GM18511 (cell line): ENCODE measurements at regions not wholly inside any gene's neighbourhood (a gene's known extent, or its start where the extent isn't known, plus 50 kb on each side); places are given as distances from the start of the nearest gene placed in this dataset.

ENCODE experiments used
- ATAC-seq: cut with Tn5 transposase; IDR thresholded peaks from one replicate; pipeline ENCODE4 v1.9.1; 2021; ENCODE audit warnings: mild to moderate bottlenecking, moderate library complexity; ENCODE audit not compliant: unreplicated experiment

DNA sequence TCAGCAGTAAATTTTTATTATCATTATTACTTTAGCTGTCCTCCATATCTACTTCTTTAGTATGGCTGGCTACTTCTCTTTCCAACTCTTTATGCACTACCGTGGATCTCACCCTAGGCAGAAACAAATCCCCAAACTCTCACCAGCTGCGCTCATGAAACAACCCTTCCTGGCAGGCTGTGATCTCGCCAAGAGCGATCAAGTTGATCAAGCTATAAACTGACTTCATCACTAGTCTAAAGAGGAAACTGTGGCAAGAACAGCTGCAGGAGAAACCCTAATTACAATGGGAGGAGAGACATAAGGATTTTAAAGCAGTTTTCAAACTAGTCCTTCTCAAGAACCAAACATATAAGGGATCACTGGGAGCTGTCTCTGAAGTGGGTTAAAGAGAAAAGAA is 160.5 kb upstream of the PRSS58 start:
- ATAC-seq, result no peak

DNA sequence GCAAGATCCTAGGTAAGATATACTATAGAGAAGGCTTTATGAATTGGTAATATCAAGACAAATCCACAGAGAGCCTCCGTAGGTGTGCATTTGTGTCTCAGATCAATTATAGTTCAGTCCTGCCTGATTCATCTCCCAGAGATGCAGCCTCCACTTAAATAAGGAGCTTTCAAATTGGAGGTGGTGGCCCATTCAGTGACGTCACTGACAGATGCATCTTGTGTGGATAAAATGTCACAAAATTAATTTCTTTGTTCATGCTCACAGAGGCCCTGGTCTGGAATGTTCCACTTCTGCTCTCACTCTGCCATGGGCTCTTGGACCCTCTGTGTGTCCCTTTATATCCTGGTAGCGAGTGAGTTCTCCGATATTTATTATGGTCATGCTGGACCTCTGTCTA is 157.1 kb upstream of the PRSS58 start:
- no peak for ATAC-seq

DNA sequence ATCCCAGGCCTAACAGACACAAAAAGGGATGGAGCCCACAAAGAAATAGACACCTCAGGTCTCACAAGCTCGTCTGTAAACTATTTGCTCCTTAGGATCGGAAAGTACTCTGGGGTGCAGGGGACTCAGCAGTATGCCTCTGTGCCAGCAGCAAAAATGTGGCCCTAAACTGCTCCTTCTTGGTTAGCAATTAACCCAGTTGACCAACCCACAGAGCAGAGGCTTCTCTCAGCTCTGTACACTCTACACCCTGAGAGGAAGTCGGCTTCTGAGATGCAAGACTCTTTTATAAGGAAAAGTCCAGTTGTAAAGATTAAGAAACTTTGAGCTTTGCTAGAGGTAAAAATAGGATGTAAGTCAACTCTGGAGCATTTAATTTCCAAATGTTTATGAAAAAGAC is 156.3 kb upstream of the PRSS58 start:
- peak; percentile 91 for ATAC-seq

DNA sequence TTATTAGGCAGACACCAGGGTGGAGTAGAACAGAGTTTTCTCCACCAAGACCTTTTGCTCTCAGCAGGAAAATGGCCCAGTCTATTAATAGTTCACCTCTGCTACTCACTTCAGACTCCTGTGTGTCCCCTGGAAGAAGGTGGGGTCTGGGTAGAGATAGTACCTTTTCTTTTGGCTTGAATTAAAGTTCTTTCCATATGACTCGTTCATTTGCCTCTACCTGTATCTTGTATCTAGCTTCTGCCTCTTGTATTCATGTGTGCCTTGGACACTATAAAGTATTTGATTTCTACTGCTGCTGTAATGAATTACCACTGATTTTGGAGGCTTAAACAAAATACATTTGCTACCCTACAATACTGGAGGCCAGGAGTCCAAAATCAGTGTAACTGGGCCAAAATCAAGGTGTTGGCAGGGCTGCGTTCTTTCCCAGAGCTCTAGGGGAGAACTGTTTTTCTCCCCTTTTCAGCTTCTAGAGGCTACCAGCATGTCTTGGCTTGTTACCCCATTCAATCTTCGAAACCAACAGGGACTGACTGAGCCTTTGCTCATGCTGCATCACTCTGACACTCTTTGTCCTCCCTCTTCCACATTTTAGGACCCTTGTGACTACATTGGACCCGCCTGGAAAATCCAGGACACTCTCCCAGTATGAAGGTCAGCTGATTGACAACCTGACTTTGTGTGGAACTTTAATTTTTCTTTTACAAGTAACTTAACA is 155.6 kb upstream of the PRSS58 start:
- ATAC-seq, result peak; percentile 9

DNA sequence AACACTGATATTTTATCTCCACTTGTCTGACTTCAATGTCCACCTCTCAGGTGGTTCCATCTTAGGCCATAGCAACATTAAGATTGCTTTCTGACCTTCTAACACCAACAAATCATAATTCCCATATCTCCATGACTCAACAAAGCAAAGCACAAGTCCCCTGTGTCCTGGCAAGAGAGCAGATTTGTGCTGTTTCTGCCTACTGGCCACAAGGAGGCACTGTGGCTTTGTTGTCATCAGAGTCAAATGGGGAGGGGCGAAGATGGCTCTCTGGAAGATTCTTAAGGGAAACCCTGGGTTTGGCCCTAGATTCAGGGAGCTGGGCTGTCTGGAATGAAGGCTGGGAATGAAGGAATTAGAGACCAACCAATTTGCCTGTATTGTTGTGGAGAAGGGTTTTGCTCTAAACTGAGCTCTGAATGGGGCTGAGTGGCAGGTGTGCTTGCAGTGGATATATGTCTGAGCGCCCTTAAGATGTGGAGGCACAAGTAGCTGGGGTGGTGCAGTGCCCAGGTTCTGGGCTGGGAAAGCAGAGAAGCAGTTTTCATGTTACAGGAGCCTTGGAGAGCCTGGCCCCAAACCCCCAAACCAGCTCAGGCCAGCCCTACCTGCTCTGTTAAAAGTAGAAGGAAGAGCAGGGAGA is 154.8 kb upstream of the PRSS58 start:
- ATAC-seq, result peak; percentile 75

DNA sequence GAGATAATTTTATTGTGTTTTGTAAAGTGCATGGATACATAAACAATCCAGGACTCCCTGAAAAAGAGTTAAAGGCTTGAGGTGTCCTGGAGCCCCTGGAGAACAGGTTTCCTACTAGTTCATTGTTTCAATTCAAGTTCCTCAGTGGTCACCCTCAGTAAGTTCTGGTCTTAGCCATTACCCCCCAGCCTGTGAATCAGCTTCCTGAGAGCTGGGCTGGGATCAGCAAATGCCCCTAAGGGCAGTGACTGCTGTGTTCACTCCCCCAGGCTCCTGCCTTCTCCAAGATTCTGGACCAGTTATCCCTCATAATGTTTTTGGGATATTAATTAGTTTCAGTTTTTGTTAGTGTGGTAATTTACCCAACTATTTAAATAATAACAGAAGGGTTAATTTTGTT is 151.6 kb upstream of the PRSS58 start:
- no peak for ATAC-seq

DNA sequence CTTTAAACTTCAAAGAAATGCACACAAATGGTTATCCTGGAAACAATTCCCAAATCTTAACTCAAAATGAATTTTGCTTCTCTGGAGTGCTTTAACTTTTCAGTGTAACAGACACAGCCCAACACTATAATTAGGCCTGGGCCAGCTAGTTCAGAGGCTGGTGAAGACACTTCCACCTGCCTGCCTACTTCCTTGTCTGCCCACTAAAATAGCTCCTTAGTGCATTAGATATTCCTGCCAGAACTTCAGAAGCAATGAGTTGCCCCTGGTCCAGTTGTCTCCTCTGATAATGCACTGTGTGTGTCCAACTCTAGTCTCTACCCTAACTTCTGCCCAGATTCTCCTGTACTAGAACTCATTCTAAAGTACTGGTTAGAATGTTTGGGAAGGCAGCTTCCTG is 150.9 kb upstream of the PRSS58 start:
- ATAC-seq, result no peak

DNA sequence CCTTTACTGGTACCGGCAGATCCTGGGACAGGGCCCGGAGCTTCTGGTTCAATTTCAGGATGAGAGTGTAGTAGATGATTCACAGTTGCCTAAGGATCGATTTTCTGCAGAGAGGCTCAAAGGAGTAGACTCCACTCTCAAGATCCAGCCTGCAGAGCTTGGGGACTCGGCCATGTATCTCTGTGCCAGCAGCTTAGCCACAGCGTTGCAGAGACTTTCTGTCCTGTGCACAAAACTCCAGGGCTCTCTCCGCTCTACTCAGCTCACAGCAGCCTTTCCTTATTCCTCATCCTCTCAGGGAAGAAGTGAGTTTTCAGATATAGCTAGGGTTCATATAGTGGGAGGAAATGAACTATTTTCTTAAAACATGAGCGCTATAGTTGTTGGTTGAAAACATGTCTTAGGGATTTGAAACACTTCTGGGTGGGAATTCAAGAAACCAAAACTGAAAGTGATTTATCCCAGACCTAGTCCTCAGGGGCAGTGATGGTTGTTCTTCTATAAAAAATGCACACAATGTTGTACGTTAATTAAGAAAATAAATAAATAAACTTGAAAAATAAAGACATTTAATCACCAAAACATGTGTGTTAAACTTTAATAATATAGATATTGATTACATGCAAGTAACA is 150.2 kb upstream of the PRSS58 start:
- ATAC-seq, result no peak

DNA sequence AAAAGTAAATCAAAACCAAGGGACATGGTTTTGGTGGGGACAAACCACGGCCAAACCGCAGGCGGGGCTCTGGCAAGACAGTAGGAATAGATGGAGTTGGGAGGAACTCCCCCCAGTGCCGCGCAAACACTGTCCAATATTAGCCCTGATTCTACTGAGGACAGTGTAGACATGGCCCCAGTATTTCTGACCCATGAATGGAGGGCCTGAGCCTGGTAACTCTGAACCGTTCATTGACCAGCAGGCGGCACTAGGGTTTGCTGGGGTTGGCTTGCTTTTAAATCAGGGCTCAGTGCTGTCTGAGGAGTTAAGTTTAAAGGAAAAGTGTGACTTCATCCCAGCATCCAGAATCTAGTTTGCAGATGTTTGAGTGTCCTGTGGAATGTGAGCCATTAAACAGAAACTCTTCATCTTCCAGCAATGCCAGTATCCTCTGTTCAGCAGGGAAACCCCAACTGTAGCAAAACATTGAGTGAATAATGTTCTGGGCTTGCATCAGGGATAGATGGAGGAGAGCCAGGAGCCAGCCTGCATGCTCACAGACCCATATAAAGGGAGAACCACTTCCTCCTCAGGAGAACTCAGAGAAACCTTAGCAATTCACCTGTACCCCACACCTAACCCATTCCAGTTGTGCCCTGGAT is 147.4 kb upstream of the PRSS58 start:
- ATAC-seq, result no peak

DNA sequence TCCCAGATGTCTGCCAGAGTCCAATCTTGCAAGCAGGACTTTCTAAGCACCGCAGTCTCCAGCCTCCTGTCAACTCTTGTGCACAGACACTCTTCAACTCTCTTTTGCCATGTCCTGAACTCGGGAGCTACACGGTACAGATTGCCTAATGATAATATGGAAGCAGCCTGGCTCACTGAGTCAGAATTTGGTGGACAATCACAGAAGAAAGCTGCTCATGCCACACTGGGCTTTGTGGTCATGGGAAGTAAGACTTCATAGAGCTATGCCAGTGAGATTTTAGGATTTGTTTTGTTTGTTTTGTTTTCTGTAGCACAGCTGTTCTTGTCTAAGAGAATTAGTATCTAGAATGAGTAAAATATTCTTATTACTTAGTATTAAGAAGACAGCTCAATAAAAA is 144.1 kb upstream of the PRSS58 start:
- no peak for ATAC-seq

DNA sequence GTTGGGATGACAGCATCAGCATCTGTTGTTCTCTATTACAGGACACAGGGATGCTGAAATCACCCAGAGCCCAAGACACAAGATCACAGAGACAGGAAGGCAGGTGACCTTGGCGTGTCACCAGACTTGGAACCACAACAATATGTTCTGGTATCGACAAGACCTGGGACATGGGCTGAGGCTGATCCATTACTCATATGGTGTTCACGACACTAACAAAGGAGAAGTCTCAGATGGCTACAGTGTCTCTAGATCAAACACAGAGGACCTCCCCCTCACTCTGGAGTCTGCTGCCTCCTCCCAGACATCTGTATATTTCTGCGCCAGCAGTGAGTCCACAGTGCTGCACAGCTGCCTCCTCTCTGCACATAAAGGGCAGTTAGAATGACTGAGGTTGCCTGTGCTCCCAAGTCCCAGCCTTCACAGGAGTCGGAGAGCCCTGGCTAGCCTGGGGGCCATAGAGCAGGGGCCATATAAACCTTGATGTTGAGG is 142.2 kb upstream of the PRSS58 start:
- ATAC-seq, result no peak

DNA sequence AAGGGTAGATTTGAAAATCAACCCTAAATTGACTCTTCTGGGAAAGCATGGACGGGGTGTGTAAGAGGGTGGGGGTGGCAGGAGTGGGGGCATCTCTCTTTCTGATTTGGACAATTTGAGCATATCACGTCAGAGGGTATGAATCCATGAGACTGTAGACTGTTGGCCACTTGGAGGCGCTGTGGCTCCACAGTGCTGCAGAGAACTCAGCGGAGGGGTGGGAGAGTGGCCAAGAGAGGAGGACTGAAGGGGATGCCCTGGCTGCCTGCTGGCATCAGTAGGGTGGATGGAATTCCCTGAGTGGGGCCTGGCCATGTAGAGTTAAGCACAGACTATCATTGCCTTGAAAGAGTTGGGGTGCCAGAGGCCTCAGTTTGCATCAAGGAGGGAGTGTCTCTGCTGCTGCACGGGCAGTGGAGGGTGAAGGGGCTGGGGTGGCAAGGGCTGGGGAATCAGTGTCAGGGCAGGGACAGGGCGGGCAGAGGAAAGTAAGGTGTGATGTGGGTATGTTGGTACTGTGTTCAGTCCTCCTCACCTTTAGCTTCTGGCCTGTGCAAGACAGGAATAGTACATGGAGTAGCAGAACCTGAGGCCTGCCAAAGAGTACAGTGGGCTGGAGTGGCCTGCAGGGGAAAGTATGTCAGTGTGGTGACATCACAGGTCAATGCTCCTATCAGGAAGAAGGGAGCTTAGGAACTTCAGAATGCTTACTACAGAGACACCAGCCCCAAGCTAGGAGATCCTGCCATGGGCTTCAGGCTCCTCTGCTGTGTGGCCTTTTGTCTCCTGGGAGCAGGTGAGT is 133.5 kb upstream of the PRSS58 start:
- ATAC-seq, result no peak

DNA sequence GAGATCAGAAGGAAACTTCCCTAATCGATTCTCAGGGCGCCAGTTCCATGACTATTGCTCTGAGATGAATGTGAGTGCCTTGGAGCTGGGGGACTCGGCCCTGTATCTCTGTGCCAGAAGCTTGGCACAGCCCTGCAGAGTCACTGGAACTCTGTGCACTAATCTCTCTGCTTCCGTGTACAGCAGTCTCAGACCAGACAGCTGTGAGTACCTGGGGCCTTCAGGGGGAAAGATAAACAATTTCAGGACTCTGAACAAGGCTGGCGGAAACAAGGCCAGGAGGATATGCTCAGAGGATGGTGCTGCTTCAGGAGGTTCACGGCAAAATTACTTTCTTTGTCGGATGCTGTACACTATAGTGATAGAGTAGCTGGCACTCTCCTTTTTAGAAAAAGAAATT is 131.7 kb upstream of the PRSS58 start:
- ATAC-seq, result no peak

DNA sequence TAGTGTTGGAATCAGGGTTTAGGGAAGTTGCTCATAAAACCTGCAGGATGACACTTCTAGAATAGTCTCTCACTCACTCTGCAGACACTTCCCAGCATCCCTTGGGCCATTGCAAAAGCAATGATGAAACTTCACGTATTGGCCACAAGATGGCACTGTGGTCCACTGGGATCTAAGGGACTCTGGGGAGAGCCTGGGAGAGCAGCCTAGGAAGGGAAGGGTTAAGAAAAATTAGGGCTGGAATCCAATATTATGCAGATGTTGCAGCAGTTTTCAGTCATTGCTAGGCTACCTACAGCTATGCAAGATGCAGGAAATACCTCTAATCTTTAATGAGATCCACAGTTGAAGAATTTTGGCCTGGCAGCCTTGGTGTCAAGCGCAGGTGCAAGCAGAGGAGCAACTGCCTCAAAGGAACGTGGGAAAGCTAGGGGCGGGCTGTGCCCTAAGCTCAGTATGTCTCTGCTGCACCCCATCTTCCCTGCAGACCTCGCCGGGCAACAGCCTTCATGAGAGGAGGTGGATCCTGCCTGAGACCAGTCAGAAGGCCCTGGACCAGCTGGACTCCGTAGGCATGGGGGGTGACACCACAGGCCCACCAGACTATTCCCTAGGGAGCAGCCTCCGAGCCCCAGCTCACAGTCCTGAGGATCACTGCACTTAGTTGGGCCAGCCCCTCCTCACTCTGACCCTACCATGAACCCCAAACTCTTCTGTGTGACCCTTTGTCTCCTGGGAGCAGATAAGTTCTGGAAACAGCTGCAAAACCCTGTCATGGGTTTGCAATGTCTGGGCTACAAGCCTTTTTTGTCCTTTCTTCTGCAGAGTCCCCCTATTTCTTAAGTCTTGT is 127.9 kb upstream of the PRSS58 start:
- peak; percentile 50 for ATAC-seq

DNA sequence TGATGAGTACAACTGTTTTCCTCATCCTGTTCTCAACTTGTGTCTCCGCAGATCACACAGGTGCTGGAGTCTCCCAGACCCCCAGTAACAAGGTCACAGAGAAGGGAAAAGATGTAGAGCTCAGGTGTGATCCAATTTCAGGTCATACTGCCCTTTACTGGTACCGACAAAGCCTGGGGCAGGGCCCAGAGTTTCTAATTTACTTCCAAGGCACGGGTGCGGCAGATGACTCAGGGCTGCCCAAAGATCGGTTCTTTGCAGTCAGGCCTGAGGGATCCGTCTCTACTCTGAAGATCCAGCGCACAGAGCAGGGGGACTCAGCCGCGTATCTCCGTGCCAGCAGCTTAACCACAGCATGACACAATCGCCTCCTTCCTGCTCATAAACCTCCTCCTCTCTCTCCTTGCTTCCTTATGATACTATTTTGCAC is 126.7 kb upstream of the PRSS58 start:
- peak; percentile 72 for ATAC-seq

DNA sequence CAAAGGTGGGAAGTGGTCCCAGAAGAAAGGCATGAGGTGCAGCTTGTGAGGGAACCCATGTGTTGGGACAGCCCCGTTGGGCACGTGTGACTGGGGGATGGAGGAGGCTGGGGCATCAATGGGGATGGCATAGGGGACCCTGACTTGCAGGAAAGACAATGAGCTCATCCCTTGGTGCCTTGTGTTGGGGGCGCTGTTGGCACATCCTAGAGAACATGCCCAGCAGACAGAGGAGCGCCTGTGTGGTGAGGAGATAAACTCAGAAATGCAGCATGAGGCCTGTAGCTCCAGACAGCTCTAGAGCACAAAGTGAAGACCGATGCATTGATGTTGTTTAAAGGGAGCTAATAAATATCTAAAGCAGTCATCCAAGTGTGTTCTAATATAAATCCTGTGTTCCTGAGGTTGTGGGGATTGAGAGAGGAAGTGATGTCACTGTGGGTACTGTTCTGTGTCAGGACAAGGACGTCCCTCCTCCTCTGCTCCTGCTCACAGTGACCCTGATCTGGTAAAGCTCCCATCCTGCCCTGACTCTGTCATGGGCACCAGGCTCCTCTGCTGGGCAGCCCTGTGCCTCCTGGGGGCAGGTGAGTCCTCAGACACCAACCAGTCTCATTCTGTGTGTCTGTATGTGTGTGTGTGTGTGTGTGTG is 126.1 kb upstream of the PRSS58 start:
- ATAC-seq, result peak; percentile 57

DNA sequence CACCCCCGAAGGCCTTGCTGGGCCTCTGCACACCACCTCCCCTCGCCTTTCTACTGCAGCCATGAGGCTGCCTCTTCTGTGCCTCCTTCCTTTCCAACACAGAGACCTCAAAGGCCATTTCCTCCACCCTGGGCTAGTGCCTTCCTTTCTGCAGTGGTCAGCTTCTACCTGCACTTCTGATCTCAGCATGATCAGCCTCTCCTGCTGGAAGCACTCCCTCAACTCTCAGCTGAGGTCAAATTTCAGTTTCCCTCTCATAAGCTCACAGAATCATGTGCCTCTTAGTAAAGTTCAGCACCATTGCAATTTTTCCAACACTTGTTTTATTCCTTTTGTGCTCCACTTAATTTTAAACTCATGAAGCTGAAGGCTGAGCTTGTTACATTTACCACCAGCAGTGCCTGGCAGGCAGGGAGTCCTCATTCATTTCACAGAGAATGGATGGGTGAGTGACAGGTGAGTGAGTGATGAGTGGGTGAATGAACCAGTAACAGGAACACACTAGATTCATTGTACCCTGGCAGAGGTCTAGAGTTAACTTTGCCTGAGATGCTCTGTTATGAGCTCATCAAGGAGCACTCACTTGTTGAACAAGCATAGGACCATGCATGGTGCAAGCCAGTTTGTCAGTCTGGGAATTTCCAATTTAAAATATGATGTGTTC is 124.0 kb upstream of the PRSS58 start:
- ATAC-seq, result no peak

DNA sequence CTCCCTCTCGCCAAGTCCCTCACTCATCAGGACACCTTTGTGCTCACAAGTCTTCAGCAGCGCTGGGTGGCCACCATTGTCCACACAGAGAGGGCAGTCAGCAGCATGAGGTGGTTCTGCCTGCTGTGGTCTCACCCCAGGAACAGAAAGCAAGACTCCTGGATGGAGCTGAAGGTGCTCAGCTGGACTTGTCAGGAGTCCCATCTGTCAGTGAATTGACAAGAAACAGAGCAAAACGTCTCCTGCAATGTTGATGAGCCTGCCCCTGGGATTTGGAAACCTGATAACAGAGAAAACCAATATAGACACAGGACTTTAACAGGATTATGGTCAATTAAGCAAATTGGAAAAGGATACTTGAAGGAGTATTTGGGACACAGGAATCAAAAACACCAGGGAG is 122.2 kb upstream of the PRSS58 start:
- ATAC-seq, result no peak
